Mesothelial cell of epicardium (in vitro differentiated cells): ENCODE measurements at regions not wholly inside any gene's neighbourhood (a gene's known extent, or its start where the extent isn't known, plus 50 kb on each side); places are given as distances from the start of the nearest gene placed in this dataset.

Source experiments
- DNase-seq, 2 experiments: peaks; one replicate each; pipeline ENCODE4 v3.0.0; 2021; ENCODE audit warnings: low spot score in 2 of 2; ENCODE audit not compliant: unreplicated experiment in 2 of 2
- H3K27ac Mint-ChIP-seq: 2 replicates; pipeline ENCODE4 v1.8.0; 2021; ENCODE audit warnings: mixed read lengths
- H3K27me3 Mint-ChIP-seq: 2 replicates; pipeline ENCODE4 v1.8.0; 2021; ENCODE audit warnings: low read depth, mixed read lengths
- H3K36me3 Mint-ChIP-seq: 2 replicates; pipeline ENCODE4 v1.8.0; 2021; ENCODE audit warnings: mixed read lengths
- H3K4me1 Mint-ChIP-seq: 2 replicates; pipeline ENCODE4 v1.8.0; 2021; ENCODE audit warnings: mixed read lengths
- H3K4me3 Mint-ChIP-seq: 2 replicates; pipeline ENCODE4 v1.8.0; 2021; ENCODE audit warnings: mild to moderate bottlenecking, moderate library complexity, mixed read lengths
- H3K9me3 Mint-ChIP-seq: 2 replicates; pipeline ENCODE4 v1.8.0; 2021; ENCODE audit warnings: mixed read lengths
- TF ChIP-seq, protein P1 (sequence below): fragments of 200-600 bp; sonication (generic); IDR thresholded peaks from one replicate; pipeline ENCODE4 v1.5.0; 2021; ENCODE audit warnings: antibody characterized with exemption; ENCODE audit not compliant: unreplicated experiment

DNA sequence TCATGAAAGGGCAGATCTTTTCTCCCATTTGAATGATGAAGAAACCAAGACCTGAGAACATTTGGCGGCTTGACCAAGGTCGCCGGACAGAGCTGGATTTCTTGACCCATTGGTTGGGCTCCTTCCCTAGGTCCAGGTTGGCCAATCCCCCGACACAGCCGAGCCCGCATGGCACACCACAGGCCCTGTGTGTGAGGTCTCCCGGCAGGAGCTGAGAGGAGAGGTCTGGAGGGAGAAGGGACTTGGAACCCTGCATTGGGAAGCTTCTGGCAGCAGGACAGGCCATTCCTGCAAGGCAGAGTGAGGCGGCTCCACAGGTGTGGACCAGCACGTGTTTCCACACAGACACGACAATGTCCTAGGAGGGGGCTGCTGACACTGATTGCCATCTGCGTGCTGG is 98.6 kb upstream of the THY1 start:
- Mint-ChIP-seq H3K27me3 (peaks cover 46% of the 10 kb centered on the region), H3K4me1 (no peaks in the 10 kb centered on the region), H3K36me3 (no peaks in the 10 kb centered on the region), H3K4me3 (no peak overlapping the region), H3K9me3 (no peaks in the 10 kb centered on the region), H3K27ac (no peak overlapping the region)
- no peak for DNase-seq
- TF ChIP-seq, protein P1, sequence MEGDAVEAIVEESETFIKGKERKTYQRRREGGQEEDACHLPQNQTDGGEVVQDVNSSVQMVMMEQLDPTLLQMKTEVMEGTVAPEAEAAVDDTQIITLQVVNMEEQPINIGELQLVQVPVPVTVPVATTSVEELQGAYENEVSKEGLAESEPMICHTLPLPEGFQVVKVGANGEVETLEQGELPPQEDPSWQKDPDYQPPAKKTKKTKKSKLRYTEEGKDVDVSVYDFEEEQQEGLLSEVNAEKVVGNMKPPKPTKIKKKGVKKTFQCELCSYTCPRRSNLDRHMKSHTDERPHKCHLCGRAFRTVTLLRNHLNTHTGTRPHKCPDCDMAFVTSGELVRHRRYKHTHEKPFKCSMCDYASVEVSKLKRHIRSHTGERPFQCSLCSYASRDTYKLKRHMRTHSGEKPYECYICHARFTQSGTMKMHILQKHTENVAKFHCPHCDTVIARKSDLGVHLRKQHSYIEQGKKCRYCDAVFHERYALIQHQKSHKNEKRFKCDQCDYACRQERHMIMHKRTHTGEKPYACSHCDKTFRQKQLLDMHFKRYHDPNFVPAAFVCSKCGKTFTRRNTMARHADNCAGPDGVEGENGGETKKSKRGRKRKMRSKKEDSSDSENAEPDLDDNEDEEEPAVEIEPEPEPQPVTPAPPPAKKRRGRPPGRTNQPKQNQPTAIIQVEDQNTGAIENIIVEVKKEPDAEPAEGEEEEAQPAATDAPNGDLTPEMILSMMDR = no peak

DNA sequence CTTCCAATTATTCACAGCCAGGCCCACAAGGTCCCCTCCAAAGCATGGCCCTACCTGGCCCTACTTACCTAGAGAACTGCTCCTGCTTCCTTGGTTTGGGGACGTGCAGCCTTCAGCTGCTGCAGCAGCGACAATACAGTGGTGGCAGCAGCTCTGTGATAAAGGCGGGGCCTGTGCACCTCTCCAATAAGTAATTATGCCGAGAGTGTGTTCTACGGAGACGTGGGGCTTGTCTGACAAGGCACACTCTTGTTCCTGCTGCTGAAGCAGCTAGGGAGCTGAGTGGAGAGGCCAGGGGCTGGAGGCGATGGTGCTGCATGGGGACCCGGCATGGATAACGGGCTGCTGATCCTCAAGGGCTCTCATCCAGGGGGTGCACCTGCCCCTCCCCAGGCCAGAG is 98.0 kb upstream of the THY1 start:
- no peaks in the 10 kb centered on the region for H3K9me3 Mint-ChIP-seq
- no peak for DNase-seq
- no peaks in the 10 kb centered on the region for H3K4me1 Mint-ChIP-seq
- H3K27ac Mint-ChIP-seq = no peak overlapping the region
- no peaks in the 10 kb centered on the region for H3K36me3 Mint-ChIP-seq
- TF ChIP-seq, protein P1 = no peak
- H3K4me3 Mint-ChIP-seq = no peak overlapping the region
- peaks cover 50% of the 10 kb centered on the region for H3K27me3 Mint-ChIP-seq

DNA sequence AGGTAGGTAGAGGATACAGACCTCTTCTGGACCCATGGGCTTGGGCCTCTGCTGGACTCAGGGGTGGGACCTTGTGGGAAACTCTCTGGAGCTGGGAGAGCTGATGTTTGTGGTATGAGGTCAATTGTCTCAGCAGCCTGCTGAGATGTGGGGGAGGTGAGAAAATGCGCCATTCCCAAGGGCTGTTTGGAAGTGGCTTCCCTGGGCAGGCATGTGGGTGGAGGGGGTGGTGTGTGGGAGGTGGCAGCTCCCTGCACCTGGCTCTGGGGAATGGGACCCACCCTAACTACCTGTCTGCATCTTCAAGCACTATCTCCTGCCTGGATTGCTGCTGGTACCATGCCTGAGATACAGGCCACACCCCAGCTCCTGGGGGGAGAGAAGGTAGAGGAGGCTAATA is 97.4 kb upstream of the THY1 start:
- H3K36me3 Mint-ChIP-seq = no peaks in the 10 kb centered on the region
- H3K27ac Mint-ChIP-seq = no peak overlapping the region
- H3K27me3 Mint-ChIP-seq = peaks cover 50% of the 10 kb centered on the region
- H3K4me1 Mint-ChIP-seq = no peaks in the 10 kb centered on the region
- H3K9me3 Mint-ChIP-seq = no peaks in the 10 kb centered on the region
- no peak for DNase-seq
- H3K4me3 Mint-ChIP-seq = no peak overlapping the region
- TF ChIP-seq, protein P1 = no peak

DNA sequence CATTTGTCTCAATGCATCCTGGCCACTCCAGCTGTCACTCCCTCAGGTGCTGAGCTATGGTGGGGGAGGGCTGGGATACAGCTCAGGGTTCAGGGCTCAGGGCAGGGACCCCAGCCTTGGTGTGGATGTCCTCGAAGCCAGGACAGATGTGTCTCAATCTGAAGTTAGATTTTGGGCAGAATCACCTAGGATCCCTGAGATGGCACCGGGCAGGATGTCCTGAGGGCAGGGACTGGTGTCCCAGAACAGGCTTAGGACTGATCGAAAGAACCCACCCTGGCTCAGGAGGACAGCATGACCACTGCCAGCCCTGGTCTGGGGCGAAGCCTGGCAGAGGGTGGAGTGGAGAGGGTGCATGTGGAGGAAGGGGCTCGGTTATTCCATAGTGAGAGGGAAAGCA is 96.8 kb upstream of the THY1 start:
- Mint-ChIP-seq H3K4me3 (no peak overlapping the region), H3K27me3 (peaks cover 53% of the 10 kb centered on the region)

DNA sequence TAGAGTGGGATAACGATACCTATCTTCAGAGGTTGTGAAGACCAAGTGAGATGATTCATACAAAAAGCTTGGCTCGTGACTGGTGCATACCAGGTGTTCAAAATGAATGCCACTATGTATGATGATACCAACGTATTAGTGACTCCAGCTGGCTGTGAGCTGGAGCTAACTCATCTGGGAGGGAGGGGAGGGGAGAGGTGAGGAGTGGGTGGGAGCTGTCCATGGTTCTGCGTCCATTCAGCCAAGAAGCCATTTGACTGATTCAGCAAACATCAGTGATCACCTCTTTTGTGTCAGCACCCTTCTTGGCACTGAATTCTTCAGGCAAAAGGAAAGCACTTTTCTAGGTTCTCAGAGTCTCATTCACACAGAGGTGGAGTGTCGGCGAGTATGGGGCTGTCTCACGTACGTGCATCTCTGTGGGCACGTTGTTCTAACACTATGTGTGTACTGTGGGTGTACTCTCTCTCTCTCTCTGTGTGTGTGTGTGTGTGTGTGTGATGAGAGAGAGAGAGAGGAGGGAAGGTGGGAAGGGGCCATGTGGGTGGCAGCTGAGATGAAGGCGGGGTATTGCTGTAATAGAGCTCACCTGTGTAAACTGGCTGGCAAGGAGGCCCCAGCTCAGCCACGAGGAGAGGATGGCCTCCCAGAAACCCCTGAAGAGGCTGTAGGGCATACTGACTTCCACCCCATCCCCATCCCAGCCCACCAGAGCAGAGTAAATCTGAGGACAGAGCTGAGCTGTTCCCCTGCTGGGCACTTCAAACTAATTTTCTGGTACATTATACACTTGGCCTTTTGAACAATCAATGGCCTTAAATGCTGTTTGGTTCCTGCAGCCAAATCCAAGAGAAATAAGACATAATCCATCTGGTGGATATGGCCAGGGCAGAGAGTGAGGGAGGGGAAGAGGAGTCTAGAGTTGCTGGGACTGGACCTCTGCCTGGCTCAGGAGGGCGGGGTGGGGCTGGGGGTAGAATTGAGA is 96.1 kb upstream of the THY1 start:
- no peaks in the 10 kb centered on the region for H3K9me3 Mint-ChIP-seq
- H3K4me1 Mint-ChIP-seq = no peaks in the 10 kb centered on the region
- H3K27me3 Mint-ChIP-seq = peaks cover 52% of the 10 kb centered on the region
- DNase-seq = peak; percentile 53 to 65
- H3K36me3 Mint-ChIP-seq = no peaks in the 10 kb centered on the region
- H3K4me3 Mint-ChIP-seq = no peak overlapping the region
- no peak overlapping the region for H3K27ac Mint-ChIP-seq
- TF ChIP-seq, protein P1 = no peak

More for the DNA sequence above, 96.8 kb upstream of the THY1 start:
- no peak for DNase-seq
- no peaks in the 10 kb centered on the region for H3K9me3 Mint-ChIP-seq
- H3K36me3 Mint-ChIP-seq = no peaks in the 10 kb centered on the region
- TF ChIP-seq, protein P1 = no peak
- no peaks in the 10 kb centered on the region for H3K4me1 Mint-ChIP-seq
- no peak overlapping the region for H3K27ac Mint-ChIP-seq
